NCI-H446 treated with DMSO at 0.1 percent for 48 hours (cell line): ENCODE measurements at regions not wholly inside any gene's neighbourhood (a gene's known extent, or its start where the extent isn't known, plus 50 kb on each side); places are given as distances from the start of the nearest gene placed in this dataset.
"Not testable (repeated sequence)": the region's sequence is repeated elsewhere in the genome, so short reads cannot be mapped to it uniquely, and the experiment has no call there.

Experiments used
- DNase-seq: peaks from one replicate; lab custom pipeline; 2025; lab: John Stamatoyannopoulos, UW

- no peak for DNase-seq
Measured at GRCh38 chr14:30312214-30312613, 246.7 kb upstream of the G2E3 start.

GRCh38 chr14:30317729-30318128 is 241.2 kb upstream of the G2E3 start:
- no peak for DNase-seq

- no peak for DNase-seq
Measured at GRCh38 chr14:30322819-30323218, 236.1 kb upstream of the G2E3 start.

GRCh38 chr14:30330033-30330432 is 228.9 kb upstream of the G2E3 start:
- no peak for DNase-seq

GRCh38 chr14:30330445-30330844 is 228.5 kb upstream of the G2E3 start:
- DNase-seq: no peak

GRCh38 chr14:30331030-30331429 is 227.9 kb upstream of the G2E3 start:
- DNase-seq: no peak

- DNase-seq: no peak
Measured at GRCh38 chr14:30332374-30332773, 226.6 kb upstream of the G2E3 start.

GRCh38 chr14:30333934-30334333 is 225.0 kb upstream of the G2E3 start:
- DNase-seq: no peak

- no peak for DNase-seq
Measured at GRCh38 chr14:30337456-30337855, 221.5 kb upstream of the G2E3 start.

- no peak for DNase-seq
Measured at GRCh38 chr14:30339311-30339901, 219.6 kb upstream of the G2E3 start.

GRCh38 chr14:30340495-30340894 is 218.5 kb upstream of the G2E3 start:
- no peak for DNase-seq

GRCh38 chr14:30345511-30345910 is 213.4 kb upstream of the G2E3 start:
- DNase-seq: no peak

- no peak for DNase-seq
Measured at GRCh38 chr14:30348445-30348844, 210.5 kb upstream of the G2E3 start.

GRCh38 chr14:30349520-30349919 is 209.4 kb upstream of the G2E3 start:
- no peak for DNase-seq

- no peak for DNase-seq
Measured at GRCh38 chr14:30354439-30354838, 204.5 kb upstream of the G2E3 start.

GRCh38 chr14:30355431-30355913 is 203.5 kb upstream of the G2E3 start:
- DNase-seq: no peak

- no peak for DNase-seq
Measured at GRCh38 chr14:30356438-30357202, 202.3 kb upstream of the G2E3 start.

GRCh38 chr14:30357791-30358190 is 201.2 kb upstream of the G2E3 start:
- no peak for DNase-seq

- DNase-seq: no peak
Measured at GRCh38 chr14:30362369-30363218, 196.4 kb upstream of the G2E3 start.

GRCh38 chr14:30363219-30363880 is 195.6 kb upstream of the G2E3 start:
- DNase-seq: not testable (repeated sequence)

- DNase-seq: no peak
Measured at GRCh38 chr14:30369502-30370180, 189.3 kb upstream of the G2E3 start.

GRCh38 chr14:30373053-30373452 is 185.9 kb upstream of the G2E3 start:
- no peak for DNase-seq
